GM23338 (cell line): ENCODE measurements at regions not wholly inside any gene's neighbourhood (a gene's known extent, or its start where the extent isn't known, plus 50 kb on each side); places are given as distances from the start of the nearest gene placed in this dataset.

Experiments
- ATAC-seq: fragments of 200-7000 bp; cut with Tn5 transposase; 3 replicates; pipeline ENCODE4 v1.9.1; 2020
- DNase-seq: peaks from one replicate; pipeline ENCODE4 v3.0.0-alpha.2; 2015; ENCODE audit warnings: low spot score
- H2AFZ ChIP-seq: fragments of 200-600 bp; sonication (generic); 2 replicates; pipeline ENCODE4 v1.8.0; 2016; ENCODE audit warnings: antibody characterized with exemption, mild to moderate bottlenecking, moderate library complexity
- H3F3A ChIP-seq: fragments of 200-600 bp; sonication (generic); replicated peaks from 2 replicates; pipeline ENCODE4 v1.8.0; 2017; ENCODE audit warnings: antibody characterized with exemption, mixed run types, low read depth
- H3K27ac ChIP-seq: fragments of 200-600 bp; sonication (generic); 2 replicates; pipeline ENCODE4 v1.6.1; 2016; ENCODE audit warnings: low read depth
- H3K27me3 ChIP-seq: fragments of 200-600 bp; sonication (generic); 2 replicates; pipeline ENCODE4 v1.8.0; 2016; ENCODE audit warnings: mild to moderate bottlenecking, mixed run types, moderate library complexity; ENCODE audit not compliant: insufficient read depth
- H3K36me3 ChIP-seq: fragments of 200-600 bp; sonication (generic); 2 replicates; pipeline ENCODE4 v1.8.0; 2016; ENCODE audit warnings: mild to moderate bottlenecking; ENCODE audit not compliant: insufficient read depth
- H3K4me1 ChIP-seq: fragments of 200-600 bp; sonication (generic); 2 replicates; pipeline ENCODE4 v1.8.0; 2016; ENCODE audit warnings: mild to moderate bottlenecking, moderate library complexity; ENCODE audit not compliant: insufficient read depth
- H3K4me2 ChIP-seq: fragments of 200-600 bp; sonication (generic); 2 replicates; pipeline ENCODE4 v1.7.1; 2017; ENCODE audit warnings: mixed run types
- H3K4me3 ChIP-seq: fragments of 200-600 bp; sonication (generic); 2 replicates; pipeline ENCODE4 v1.6.1; 2016; ENCODE audit warnings: mixed run types
- H3K79me2 ChIP-seq: fragments of 200-600 bp; sonication (generic); replicated peaks from 2 replicates; pipeline ENCODE4 v1.8.0; 2017; ENCODE audit warnings: mild to moderate bottlenecking; ENCODE audit not compliant: insufficient read depth
- H3K9me2 ChIP-seq: fragments of 200-600 bp; sonication (generic); 2 replicates; pipeline ENCODE4 v1.8.0; 2017; ENCODE audit not compliant: insufficient read depth
- H4K20me1 ChIP-seq: fragments of 200-600 bp; sonication (generic); replicated peaks from 2 replicates; pipeline ENCODE4 v1.8.0; 2017; ENCODE audit warnings: mild to moderate bottlenecking; ENCODE audit not compliant: insufficient read depth
- H3K27ac Mint-ChIP-seq: 2 replicates; pipeline ENCODE4 v1.8.0; 2020; ENCODE audit warnings: inconsistent platforms, mild to moderate bottlenecking, moderate library complexity, mixed read lengths
- H3K27me3 Mint-ChIP-seq: 3 replicates; pipeline ENCODE4 v1.8.0; 2022; ENCODE audit warnings: low read depth, mild to moderate bottlenecking, moderate library complexity, mixed read lengths, inconsistent platforms; ENCODE audit not compliant: insufficient read depth, poor library complexity
- H3K36me3 Mint-ChIP-seq: 3 replicates; pipeline ENCODE4 v1.8.0; 2021; ENCODE audit warnings: low read depth, mild to moderate bottlenecking, inconsistent platforms, moderate library complexity, mixed read lengths
- H3K4me1 Mint-ChIP-seq: 3 replicates; pipeline ENCODE4 v1.8.0; 2020; ENCODE audit warnings: mild to moderate bottlenecking, inconsistent platforms, mixed read lengths
- H3K4me3 Mint-ChIP-seq: 3 replicates; pipeline ENCODE4 v1.8.0; 2021; ENCODE audit warnings: moderate library complexity, mild to moderate bottlenecking, inconsistent platforms, mixed read lengths
- H3K9me3 Mint-ChIP-seq: 3 replicates; pipeline ENCODE4 v1.8.0; 2020; ENCODE audit warnings: moderate library complexity, mild to moderate bottlenecking, inconsistent platforms, mixed read lengths
- ETS1 ChIP-seq: IDR thresholded peaks from 2 replicates; pipeline ENCODE4 v1.6.1; 2016; ENCODE audit warnings: antibody characterized with exemption
- EZH2phosphoT487 ChIP-seq: fragments of 200-600 bp; sonication (generic); IDR thresholded peaks from one replicate; pipeline ENCODE4 v1.8.1; 2018; ENCODE audit warnings: antibody characterized with exemption; ENCODE audit not compliant: unreplicated experiment
- NANOG ChIP-seq: IDR thresholded peaks from 2 replicates; pipeline ENCODE4 v1.6.1; 2016; ENCODE audit warnings: antibody characterized with exemption, borderline replicate concordance
- POLR2AphosphoS5 ChIP-seq: IDR thresholded peaks from 2 replicates; pipeline ENCODE4 v1.6.1; 2016; ENCODE audit warnings: antibody characterized with exemption, low read depth
- STAT1 ChIP-seq: IDR thresholded peaks from one replicate; pipeline ENCODE4 v1.6.1; 2016; ENCODE audit warnings: antibody characterized with exemption; ENCODE audit not compliant: unreplicated experiment
- ZNF114 ChIP-seq: fragments of 250-450 bp; sonication (Bioruptor Pico); IDR thresholded peaks from 2 replicates; pipeline ENCODE4 v1.5.0; 2020; ENCODE audit warnings: mild to moderate bottlenecking, moderate library complexity
- ZNF462 ChIP-seq: fragments of 250-450 bp; sonication (Bioruptor Pico); IDR thresholded peaks from 2 replicates; pipeline ENCODE4 v1.5.0; 2020; ENCODE audit warnings: mild to moderate bottlenecking, moderate library complexity

- no peaks in the 10 kb centered on the region; the same call in 1 of the 2 replicates for H3K9me2 ChIP-seq
- Mint-ChIP-seq H3K4me3 (no peak overlapping the region), H3K27ac (no peak overlapping the region), H3K9me3 (no peaks in the 10 kb centered on the region), H3K27me3 (peaks cover 2% of the 10 kb centered on the region), H3K36me3 (no peaks in the 10 kb centered on the region; the same call in 2 of the 3 replicates), H3K4me1 (peaks cover 5% of the 10 kb centered on the region)
- H4K20me1 ChIP-seq: no peaks in the 10 kb centered on the region
- no peaks in the 10 kb centered on the region for H3K79me2 ChIP-seq
- H3K4me2 ChIP-seq: no peak overlapping the region
- DNase-seq (no peak), ATAC-seq (no peak)
- H3K4me3 ChIP-seq: no peak overlapping the region
- no peak overlapping the region for H2AFZ ChIP-seq
- no peaks in the 10 kb centered on the region for H3K27me3 ChIP-seq
- no peaks in the 10 kb centered on the region for H3K36me3 ChIP-seq
- no peaks in the 10 kb centered on the region for H3F3A ChIP-seq
- 0 out of 2 replicates have a peak, but pooled peaks cover 9% of the 10 kb centered on the region for H3K4me1 ChIP-seq
- H3K27ac ChIP-seq: no peak overlapping the region
- no peak for TF ChIP-seq POLR2AphosphoS5
- TF ChIP-seq EZH2phosphoT487: no peak
- TF ChIP-seq ZNF114 (CRISPR knock-in tag): no peak
- TF ChIP-seq STAT1: no peak
These were observed 498.9 kb upstream of the EPHA7 start for GRCh38 chr6:93918258-93918657.

GRCh38 chr6:93917216-93917615, 497.9 kb upstream of the EPHA7 start:
- Mint-ChIP-seq H3K4me1 (peaks cover 5% of the 10 kb centered on the region), H3K9me3 (no peaks in the 10 kb centered on the region), H3K27ac (no peak overlapping the region), H3K36me3 (no peaks in the 10 kb centered on the region; the same call in 2 of the 3 replicates), H3K4me3 (no peak overlapping the region), H3K27me3 (peaks cover 2% of the 10 kb centered on the region)
- no peaks in the 10 kb centered on the region for H3F3A ChIP-seq
- H2AFZ ChIP-seq: no peak overlapping the region
- H3K4me1 ChIP-seq: 0 out of 2 replicates have a peak, but pooled peaks cover 9% of the 10 kb centered on the region
- no peaks in the 10 kb centered on the region for H3K27me3 ChIP-seq
- ATAC-seq (no peak), DNase-seq (no peak)
- no peaks in the 10 kb centered on the region; the same call in 1 of the 2 replicates for H3K9me2 ChIP-seq
- H4K20me1 ChIP-seq: no peaks in the 10 kb centered on the region
- TF ChIP-seq NANOG (no peak), ETS1 (no peak)
- no peak overlapping the region for H3K27ac ChIP-seq
- H3K4me2 ChIP-seq: no peak overlapping the region
- no peaks in the 10 kb centered on the region for H3K36me3 ChIP-seq
- H3K79me2 ChIP-seq: no peaks in the 10 kb centered on the region
- H3K4me3 ChIP-seq: no peak overlapping the region

GRCh38 chr6:93916716-93917115, 497.4 kb upstream of the EPHA7 start:
- Mint-ChIP-seq H3K27me3 (peaks cover 2% of the 10 kb centered on the region), H3K4me3 (no peak overlapping the region), H3K9me3 (no peaks in the 10 kb centered on the region), H3K27ac (no peak overlapping the region), H3K4me1 (peaks cover 5% of the 10 kb centered on the region), H3K36me3 (no peaks in the 10 kb centered on the region; the same call in 2 of the 3 replicates)
- H3F3A ChIP-seq: no peaks in the 10 kb centered on the region
- H3K9me2 ChIP-seq: no peaks in the 10 kb centered on the region; the same call in 1 of the 2 replicates
- no peaks in the 10 kb centered on the region for H3K79me2 ChIP-seq
- no peak overlapping the region for H3K27ac ChIP-seq
- H3K36me3 ChIP-seq: no peaks in the 10 kb centered on the region
- no peaks in the 10 kb centered on the region for H4K20me1 ChIP-seq
- DNase-seq (no peak), ATAC-seq (no peak)
- H3K4me2 ChIP-seq: no peak overlapping the region
- no peak overlapping the region for H3K4me3 ChIP-seq
- no peak overlapping the region for H2AFZ ChIP-seq
- H3K27me3 ChIP-seq: no peaks in the 10 kb centered on the region
- 0 out of 2 replicates have a peak, but pooled peaks cover 9% of the 10 kb centered on the region for H3K4me1 ChIP-seq
- TF ChIP-seq STAT1 (no peak), ZNF462 (no peak), ETS1 (no peak)
